B cell (primary cell): ENCODE measurements at regions not wholly inside any gene's neighbourhood (a gene's known extent, or its start where the extent isn't known, plus 50 kb on each side); places are given as distances from the start of the nearest gene placed in this dataset.

Experiments used
- CTCF ChIP-seq: fragments of 200-600 bp; IDR thresholded peaks from one replicate; pipeline ENCODE4 v1.8.0; 2022; ENCODE audit warnings: antibody characterized with exemption, mild to moderate bottlenecking
- EZH2 ChIP-seq: IDR thresholded peaks from 2 replicates; pipeline ENCODE4 v1.6.1; 2012; ENCODE audit warnings: borderline replicate concordance, low read depth, mild to moderate bottlenecking, moderate library complexity, low read length; ENCODE audit not compliant: insufficient read depth, poor library complexity, severe bottlenecking

GRCh38 chr6:170221052-170221752 is 69.7 kb downstream of the DLL1 start:
- no peak for TF ChIP-seq EZH2
- no peak for TF ChIP-seq CTCF
